ENCODE measurements at regions not wholly inside any gene's neighbourhood (a gene's known extent, or its start where the extent isn't known, plus 50 kb on each side); places are given as distances from the start of the nearest gene placed in this dataset.

- DNase-seq (ENCODE audit: low read depth): no peak
These were observed 202.5 kb downstream of the GLI2 start for GRCh38 chr2:120938045-120938771.

GRCh38 chr2:120939595-120940318 is 204.1 kb downstream of the GLI2 start:
- no peak for DNase-seq (ENCODE audit: low read depth)

- DNase-seq (ENCODE audit: low read depth): no peak
These were observed 204.6 kb downstream of the GLI2 start for GRCh38 chr2:120940319-120940696.

GRCh38 chr2:120940726-120941256 is 205.1 kb downstream of the GLI2 start:
- no peak for DNase-seq (ENCODE audit: low read depth)

GRCh38 chr2:120941571-120942120 is 206.0 kb downstream of the GLI2 start:
- no peak for DNase-seq (ENCODE audit: low read depth)

GRCh38 chr2:120942658-120943057 is 207.0 kb downstream of the GLI2 start:
- no peak for DNase-seq (ENCODE audit: low read depth)

GRCh38 chr2:120943403-120944034 is 207.9 kb downstream of the GLI2 start:
- no peak for DNase-seq (ENCODE audit: low read depth)

GRCh38 chr2:120944575-120944974 is 208.9 kb downstream of the GLI2 start:
- no peak for DNase-seq (ENCODE audit: low read depth)

- DNase-seq (ENCODE audit: low read depth): no peak
These were observed 209.4 kb downstream of the GLI2 start for GRCh38 chr2:120945091-120945490.

- DNase-seq (ENCODE audit: low read depth): no peak
These were observed 210.3 kb downstream of the GLI2 start for GRCh38 chr2:120945832-120946499.

GRCh38 chr2:120947327-120947726 is 211.7 kb downstream of the GLI2 start:
- DNase-seq (ENCODE audit: low read depth): no peak

GRCh38 chr2:120947982-120948661 is 212.5 kb downstream of the GLI2 start:
- DNase-seq (ENCODE audit: low read depth): no peak

GRCh38 chr2:120948662-120949011 is 213.0 kb downstream of the GLI2 start:
- no peak for DNase-seq (ENCODE audit: low read depth)

GRCh38 chr2:120949027-120949956 is 213.6 kb downstream of the GLI2 start:
- DNase-seq (ENCODE audit: low read depth): no peak

GRCh38 chr2:120949957-120950590 is 214.4 kb downstream of the GLI2 start:
- DNase-seq (ENCODE audit: low read depth): no peak

GRCh38 chr2:120951693-120952092 is 216.0 kb downstream of the GLI2 start:
- DNase-seq (ENCODE audit: low read depth): no peak

- DNase-seq (ENCODE audit: low read depth): no peak
These were observed 216.7 kb downstream of the GLI2 start for GRCh38 chr2:120952318-120952717.

- DNase-seq (ENCODE audit: low read depth): no peak
These were observed 217.5 kb downstream of the GLI2 start for GRCh38 chr2:120953066-120953756.

- no peak for DNase-seq (ENCODE audit: low read depth)
These were observed 218.3 kb downstream of the GLI2 start for GRCh38 chr2:120953843-120954584.
